Neural cell (in vitro differentiated cells): ENCODE measurements at regions not wholly inside any gene's neighbourhood (a gene's known extent, or its start where the extent isn't known, plus 50 kb on each side); places are given as distances from the start of the nearest gene placed in this dataset.

Experiments used
- H2AFZ ChIP-seq: fragments of 200-600, 300-800 bp; sonication (generic), shearing (Covaris generic); 2 replicates; pipeline ENCODE4 v1.6.0; 2014; ENCODE audit warnings: low read depth, mild to moderate bottlenecking, antibody characterized with exemption, low read length, moderate library complexity
- H3F3A ChIP-seq: fragments of 200-600 bp; shearing (Covaris generic); 2 replicates; pipeline ENCODE4 v1.6.1; 2016; ENCODE audit warnings: mild to moderate bottlenecking, moderate library complexity, mixed read lengths, antibody characterized with exemption, low read length; ENCODE audit not compliant: insufficient read depth, poor library complexity, severe bottlenecking
- H3K27ac ChIP-seq: fragments of 200-600, 300-800 bp; sonication (generic), shearing (Covaris generic); 2 replicates; pipeline ENCODE4 v1.5.1; 2014; ENCODE audit warnings: mild to moderate bottlenecking, low read length, moderate library complexity
- H3K27me3 ChIP-seq: fragments of 300-800, 200-600 bp; sonication (generic), shearing (Covaris generic); 2 replicates; pipeline ENCODE4 v1.6.0; 2014; ENCODE audit warnings: mild to moderate bottlenecking, low read depth, low read length, moderate library complexity; ENCODE audit not compliant: insufficient read depth
- H3K36me3 ChIP-seq: fragments of 300-800, 200-600 bp; sonication (generic), shearing (Covaris generic); 2 replicates; pipeline ENCODE4 v1.5.1; 2014; ENCODE audit warnings: mild to moderate bottlenecking, antibody characterized with exemption, low read length, moderate library complexity; ENCODE audit not compliant: insufficient read depth
- H3K4me2 ChIP-seq: fragments of 300-800, 200-600 bp; sonication (generic), shearing (Covaris generic); 2 replicates; pipeline ENCODE4 v1.6.0; 2014; ENCODE audit warnings: mild to moderate bottlenecking, low read length
- H3K4me3 ChIP-seq: fragments of 300-800, 200-600 bp; sonication (generic), shearing (Covaris generic); 2 replicates; pipeline ENCODE4 v1.5.1; 2014; ENCODE audit warnings: mild to moderate bottlenecking, low read length, moderate library complexity
- H3K79me2 ChIP-seq: fragments of 200-600 bp; shearing (Covaris generic); replicated peaks from 2 replicates; pipeline ENCODE4 v1.6.0; 2014; ENCODE audit warnings: mild to moderate bottlenecking, low read length, moderate library complexity; ENCODE audit not compliant: insufficient read depth
- H3K9ac ChIP-seq: fragments of 300-800, 200-600 bp; sonication (generic), shearing (Covaris generic); 2 replicates; pipeline ENCODE4 v1.6.1; 2016; ENCODE audit warnings: mild to moderate bottlenecking, low read length, mixed read lengths
- H3K9me2 ChIP-seq: fragments of 200-600 bp; shearing (Covaris generic); 2 replicates; pipeline ENCODE4 v1.6.1; 2016; ENCODE audit warnings: mild to moderate bottlenecking, low read length, mixed read lengths; ENCODE audit not compliant: insufficient read depth
- H3K9me3 ChIP-seq: fragments of 200-600, 300-800 bp; sonication (generic), shearing (Covaris generic); 2 replicates; pipeline ENCODE4 v1.6.1; 2016; ENCODE audit warnings: mild to moderate bottlenecking, mixed run types, low read length, moderate library complexity, mixed read lengths
- H4K20me1 ChIP-seq: fragments of 200-600 bp; shearing (Covaris generic); 2 replicates; pipeline ENCODE4 v1.6.1; 2016; ENCODE audit warnings: mild to moderate bottlenecking, mixed run types; ENCODE audit not compliant: insufficient read depth
- CTCF ChIP-seq: fragments of 450-650 bp; IDR thresholded peaks from 2 replicates; pipeline ENCODE4 v1.5.1; 2014; ENCODE audit warnings: antibody characterized with exemption, mild to moderate bottlenecking, moderate library complexity; ENCODE audit not compliant: poor library complexity, severe bottlenecking
- EP300 ChIP-seq: fragments of 450-650 bp; conservative IDR thresholded peaks from 2 replicates; pipeline ENCODE4 v1.6.1; 2014; ENCODE audit warnings: antibody characterized with exemption, mild to moderate bottlenecking, moderate library complexity; ENCODE audit not compliant: poor library complexity, severe bottlenecking
- EZH2 ChIP-seq: fragments of 200-600, 300-800 bp; shearing (Covaris generic), sonication (generic); IDR thresholded peaks from 2 replicates; pipeline ENCODE4 v1.6.1; 2014; ENCODE audit warnings: antibody characterized with exemption, low read length, borderline replicate concordance, mild to moderate bottlenecking; ENCODE audit not compliant: insufficient read depth, poor library complexity, severe bottlenecking
- MXI1 ChIP-seq: fragments of 450-650 bp; conservative IDR thresholded peaks from 2 replicates; pipeline ENCODE4 v1.6.1; 2014; ENCODE audit warnings: antibody characterized with exemption, mild to moderate bottlenecking; ENCODE audit not compliant: poor library complexity, severe bottlenecking
- POLR2AphosphoS5 ChIP-seq: IDR thresholded peaks from 2 replicates; pipeline ENCODE4 v1.6.1; 2012
- RAD21 ChIP-seq: fragments of 450-650 bp; conservative IDR thresholded peaks from 2 replicates; pipeline ENCODE4 v1.6.1; 2014; ENCODE audit warnings: antibody characterized with exemption, mild to moderate bottlenecking, moderate library complexity
- REST ChIP-seq: IDR thresholded peaks from 2 replicates; pipeline ENCODE4 v1.6.1; 2012; ENCODE audit warnings: borderline replicate concordance
- SMC3 ChIP-seq: fragments of 450-650 bp; conservative IDR thresholded peaks from 2 replicates; pipeline ENCODE4 v1.6.1; 2014; ENCODE audit warnings: antibody characterized with exemption, mild to moderate bottlenecking, moderate library complexity; ENCODE audit not compliant: poor library complexity
- TAF1 ChIP-seq: IDR thresholded peaks from 2 replicates; pipeline ENCODE4 v1.6.1; 2012; ENCODE audit warnings: low read depth

- Histone ChIP-seq H3K27ac (no peak overlapping the region), H4K20me1 (no peaks in the 10 kb centered on the region), H3K36me3 (no peaks in the 10 kb centered on the region), H3K4me3 (no peak overlapping the region), H2AFZ (no peak overlapping the region), H3K27me3 (no peaks in the 10 kb centered on the region), H3K9me3 (no peaks in the 10 kb centered on the region), H3K9ac (no peak overlapping the region), H3K9me2 (no peaks in the 10 kb centered on the region), H3F3A (no peaks in the 10 kb centered on the region), H3K79me2 (no peaks in the 10 kb centered on the region), H3K4me2 (no peak overlapping the region)
- no peak for TF ChIP-seq EZH2
- no peak for TF ChIP-seq RAD21
Observed at GRCh38 chr18:75862458-75862857, 435.0 kb upstream of the SMIM21 start.

- H3F3A ChIP-seq: no peaks in the 10 kb centered on the region
- no peaks in the 10 kb centered on the region for H3K79me2 ChIP-seq
- no peak overlapping the region for H3K4me2 ChIP-seq
- no peak overlapping the region for H3K27ac ChIP-seq
- TF ChIP-seq CTCF (no peak), TAF1 (no peak), RAD21 (no peak), SMC3 (no peak), POLR2AphosphoS5 (no peak), REST (no peak), MXI1 (no peak), EP300 (no peak), EZH2 (no peak)
- no peak overlapping the region for H2AFZ ChIP-seq
- no peaks in the 10 kb centered on the region for H3K9me2 ChIP-seq
- H3K36me3 ChIP-seq: no peaks in the 10 kb centered on the region
- H3K4me3 ChIP-seq: no peak overlapping the region
- H4K20me1 ChIP-seq: no peaks in the 10 kb centered on the region
- no peaks in the 10 kb centered on the region for H3K27me3 ChIP-seq
- H3K9ac ChIP-seq: no peak overlapping the region
- H3K9me3 ChIP-seq: no peaks in the 10 kb centered on the region
Observed at GRCh38 chr18:75860166-75860565, 432.7 kb upstream of the SMIM21 start.

GRCh38 chr18:75859533-75859932, 432.0 kb upstream of the SMIM21 start:
- Histone ChIP-seq H3K4me2 (no peak overlapping the region), H3K9ac (no peak overlapping the region), H4K20me1 (no peaks in the 10 kb centered on the region), H3K9me3 (no peaks in the 10 kb centered on the region), H2AFZ (no peak overlapping the region), H3F3A (no peaks in the 10 kb centered on the region), H3K27ac (no peak overlapping the region), H3K27me3 (no peaks in the 10 kb centered on the region), H3K79me2 (no peaks in the 10 kb centered on the region), H3K4me3 (no peak overlapping the region), H3K36me3 (no peaks in the 10 kb centered on the region), H3K9me2 (no peaks in the 10 kb centered on the region)
- no peak for TF ChIP-seq EZH2
- TF ChIP-seq REST: no peak
- TF ChIP-seq RAD21: no peak
- TF ChIP-seq TAF1: no peak
- TF ChIP-seq POLR2AphosphoS5: no peak
- no peak for TF ChIP-seq MXI1
- TF ChIP-seq EP300: no peak
- TF ChIP-seq SMC3: no peak
- TF ChIP-seq CTCF: no peak
